D341Med (cell line): ENCODE measurements at regions not wholly inside any gene's neighbourhood (a gene's known extent, or its start where the extent isn't known, plus 50 kb on each side); places are given as distances from the start of the nearest gene placed in this dataset.

Experiments
- DNase-seq: peaks from one replicate; pipeline ENCODE4 v3.0.0; 2012; ENCODE audit warnings: low spot score

DNA sequence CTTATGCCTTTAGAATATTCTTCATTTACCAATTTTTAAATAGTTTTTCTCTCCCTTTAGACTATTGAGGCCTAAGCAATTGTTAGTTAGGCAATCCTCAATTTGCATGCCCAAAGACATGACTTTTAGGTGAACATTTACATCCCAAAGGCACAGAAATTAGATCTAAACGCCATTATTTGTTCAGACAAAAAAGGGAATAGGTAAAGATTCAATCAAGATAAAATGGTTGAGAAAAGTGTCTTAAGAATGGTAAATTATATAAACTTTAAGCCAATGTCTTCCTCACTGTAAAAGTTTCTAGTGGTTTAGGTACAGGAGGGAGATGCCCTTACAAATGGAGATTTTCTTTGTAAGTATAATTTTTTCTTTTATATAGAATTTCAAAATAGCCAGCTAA is 50.2 kb upstream of the MME start:
- no peak for DNase-seq

- DNase-seq = no peak
Measured at GRCh38 chr3:155026999-155027591, 53.0 kb upstream of the MME start.

GRCh38 chr3:155024006-155024638 is 56.0 kb upstream of the MME start:
- DNase-seq = no peak

GRCh38 chr3:155022896-155023295 is 57.2 kb upstream of the MME start:
- DNase-seq = no peak

DNA sequence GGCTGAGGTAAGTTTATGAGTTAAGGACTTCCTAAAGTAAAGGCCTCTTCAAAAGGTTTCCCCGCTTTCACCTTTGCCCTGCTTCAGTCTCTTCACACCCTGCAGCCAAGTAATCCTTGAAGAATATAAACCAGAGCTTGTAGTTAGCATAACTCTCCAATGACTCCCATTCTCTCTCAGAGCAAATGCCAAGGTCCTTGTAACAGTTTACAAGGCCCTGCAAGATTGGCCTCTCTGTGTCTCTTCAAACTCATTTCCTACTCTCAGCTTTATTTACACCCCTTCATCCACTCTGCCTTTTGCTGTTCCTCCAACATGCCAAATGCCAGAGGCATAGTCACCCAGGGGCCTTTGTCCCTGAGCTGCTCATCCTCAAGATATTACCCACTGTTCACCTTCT is 60.5 kb upstream of the MME start:
- DNase-seq = no peak

- no peak for DNase-seq
Measured at GRCh38 chr3:155018621-155019330, 61.3 kb upstream of the MME start.

DNA sequence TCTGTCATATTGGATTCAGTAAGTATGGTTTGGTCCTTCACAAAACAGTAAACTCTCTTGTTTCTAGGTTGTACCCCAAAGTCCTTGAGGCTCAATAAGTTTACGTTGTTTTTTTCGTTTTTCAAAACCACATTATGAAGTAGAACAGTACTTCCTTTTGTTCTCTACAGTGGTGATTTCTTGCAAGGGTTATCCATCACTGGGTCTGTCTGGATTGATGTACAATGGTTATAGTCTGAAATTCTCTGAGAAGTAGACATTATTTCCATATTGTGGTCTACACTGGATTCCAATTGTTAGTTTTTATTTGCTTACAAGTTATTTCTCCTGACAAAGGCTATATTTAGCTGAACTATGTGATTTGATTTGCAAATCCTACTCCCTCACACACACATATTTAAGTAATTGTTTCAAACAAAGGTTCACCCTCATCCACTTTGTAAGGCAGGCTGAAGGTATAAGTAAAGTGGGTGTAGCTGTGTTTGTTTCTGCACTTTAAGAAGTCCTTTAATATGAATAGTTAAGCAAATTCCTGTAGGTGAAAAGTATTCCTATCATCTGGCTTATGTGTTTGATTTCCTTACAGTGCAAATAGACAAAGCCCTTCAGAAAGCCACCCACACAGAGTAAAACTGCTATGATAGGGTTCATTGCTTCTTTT is 64.2 kb upstream of the MME start:
- no peak for DNase-seq

GRCh38 chr3:155014953-155015352 is 65.2 kb upstream of the MME start:
- DNase-seq = no peak

DNA sequence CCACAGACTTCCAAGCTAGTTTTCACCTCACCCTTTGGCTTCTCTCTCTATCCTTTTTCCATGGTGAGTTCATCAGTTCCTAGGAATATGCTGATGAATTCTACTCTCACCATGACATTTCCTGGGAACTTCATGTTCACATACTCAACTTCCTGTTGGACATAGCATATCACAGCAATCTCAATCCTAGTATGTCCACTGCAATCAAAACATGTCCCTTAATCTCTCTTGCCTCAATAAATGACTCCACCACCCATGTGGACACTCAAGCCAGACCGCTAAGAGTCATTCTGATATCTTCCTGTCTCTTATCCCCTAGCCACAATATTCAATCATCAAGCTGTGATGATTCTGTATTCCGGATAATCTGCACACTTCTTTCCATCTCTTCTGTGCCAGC is 66.7 kb upstream of the MME start:
- no peak for DNase-seq

- no peak for DNase-seq
Measured at GRCh38 chr3:155012584-155012983, 67.5 kb upstream of the MME start.

GRCh38 chr3:155010416-155010815 is 69.7 kb upstream of the MME start:
- no peak for DNase-seq

DNA sequence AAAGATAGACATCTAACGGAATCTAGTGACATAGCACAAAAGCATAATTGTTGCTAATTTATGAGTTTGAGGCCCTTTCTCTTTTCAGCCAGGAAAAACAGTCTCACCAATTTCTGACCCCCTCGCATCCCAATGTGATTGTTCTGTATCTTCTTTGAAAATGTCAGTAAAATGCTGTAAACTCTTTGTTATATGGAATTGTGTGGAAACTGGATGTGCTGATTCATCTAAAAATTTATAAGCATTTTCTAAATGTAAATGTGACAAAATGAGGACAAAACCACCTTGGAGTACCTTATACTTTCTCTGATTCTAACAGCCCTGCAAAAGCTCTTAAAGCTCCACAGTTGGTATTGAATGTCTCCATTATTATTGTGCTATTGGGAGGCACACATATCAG is 70.9 kb upstream of the MME start:
- DNase-seq = no peak

- no peak for DNase-seq
Measured at GRCh38 chr3:155007729-155008128, 72.4 kb upstream of the MME start.

DNA sequence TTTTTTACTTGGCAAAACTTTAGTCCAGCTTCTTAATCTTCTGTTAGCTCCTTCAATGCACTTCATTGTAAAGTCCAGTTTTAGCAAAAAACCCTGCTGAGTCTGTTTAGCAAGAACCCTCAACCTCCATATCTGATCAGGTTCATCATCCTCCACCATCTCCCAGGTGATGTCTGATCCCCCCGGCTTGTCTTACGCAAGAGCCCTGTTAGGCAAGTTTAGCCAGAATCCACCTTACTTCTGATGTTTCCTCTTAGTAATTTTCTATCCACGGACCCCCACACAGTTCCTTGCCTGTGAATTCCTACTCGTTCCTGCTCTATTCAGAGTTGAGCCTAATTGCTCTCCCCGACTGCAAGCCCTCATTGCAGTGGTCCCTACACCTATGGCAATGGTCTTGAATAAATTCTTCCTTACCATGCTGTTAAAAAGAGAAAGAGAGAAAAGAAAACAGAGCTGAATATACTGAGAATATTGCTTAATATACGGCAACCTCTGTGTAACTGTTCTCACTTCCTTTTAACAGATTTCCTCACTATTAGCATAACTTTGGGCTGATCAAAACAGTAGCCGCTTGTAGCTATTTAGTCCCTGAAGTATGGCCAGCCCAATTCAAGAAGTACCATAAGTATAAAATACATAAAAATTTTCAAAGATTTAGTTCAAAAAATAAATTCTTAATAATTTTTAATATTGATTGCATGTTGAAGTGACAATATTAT is 78.7 kb upstream of the MME start:
- no peak for DNase-seq

DNA sequence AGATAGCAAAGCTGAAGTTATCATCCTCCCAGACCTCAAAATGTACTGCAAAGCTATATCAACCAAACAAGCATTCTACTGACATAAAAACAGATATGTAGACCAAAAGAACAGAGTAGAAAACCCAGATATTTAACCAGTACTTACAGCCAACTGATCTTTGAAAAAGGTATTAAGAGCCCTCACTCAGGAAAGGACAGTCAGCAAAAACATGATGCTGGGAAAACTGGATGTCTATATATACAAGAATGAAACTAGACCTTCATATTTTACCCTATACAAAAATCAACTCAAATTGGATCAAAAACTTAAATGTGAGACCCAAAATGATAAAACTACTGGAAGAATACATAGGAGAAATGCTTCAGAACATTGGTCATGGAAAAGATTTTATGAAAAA is 87.5 kb upstream of the MME start:
- no peak for DNase-seq

- DNase-seq = no peak
Measured at GRCh38 chr3:154990543-154990942, 89.6 kb upstream of the MME start.

DNA sequence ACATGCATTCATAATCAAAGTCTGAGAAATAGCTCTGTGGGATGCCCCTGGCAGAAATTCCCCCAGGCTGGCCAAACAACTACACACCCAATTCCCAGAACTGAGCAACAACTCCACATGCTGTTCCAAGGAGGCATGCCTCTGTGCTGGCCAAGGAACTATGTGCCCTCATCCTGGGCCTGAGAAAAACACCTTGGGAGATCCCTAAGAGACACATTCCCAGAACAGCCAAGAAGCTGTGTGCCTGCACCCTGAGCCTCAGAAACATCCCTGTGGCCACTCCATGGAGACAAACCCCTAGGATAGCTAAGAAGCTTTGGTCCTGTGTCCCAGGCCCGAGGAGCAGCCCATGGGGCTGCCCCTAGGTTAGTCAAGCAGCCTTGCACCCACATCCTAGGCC is 92.3 kb upstream of the MME start:
- no peak for DNase-seq

DNA sequence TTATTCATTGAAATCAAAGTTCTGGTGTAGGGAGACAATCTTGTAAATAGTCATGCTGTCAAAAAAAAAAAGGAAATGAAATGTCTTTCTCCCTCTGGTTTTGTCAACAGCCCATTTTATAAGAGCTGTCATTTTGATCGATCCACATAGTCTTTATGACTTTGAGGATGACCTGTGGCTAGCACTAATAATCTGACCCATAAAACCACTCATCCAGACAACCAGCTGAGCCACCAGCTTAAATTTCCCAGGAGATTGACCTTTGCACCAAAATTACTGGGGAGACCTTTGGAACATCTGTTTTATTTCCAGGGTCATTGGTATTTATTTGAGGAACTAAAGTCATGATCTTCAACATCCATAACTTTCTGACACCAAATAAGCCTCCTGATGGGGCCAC is 98.5 kb upstream of the MME start:
- DNase-seq = no peak

DNA sequence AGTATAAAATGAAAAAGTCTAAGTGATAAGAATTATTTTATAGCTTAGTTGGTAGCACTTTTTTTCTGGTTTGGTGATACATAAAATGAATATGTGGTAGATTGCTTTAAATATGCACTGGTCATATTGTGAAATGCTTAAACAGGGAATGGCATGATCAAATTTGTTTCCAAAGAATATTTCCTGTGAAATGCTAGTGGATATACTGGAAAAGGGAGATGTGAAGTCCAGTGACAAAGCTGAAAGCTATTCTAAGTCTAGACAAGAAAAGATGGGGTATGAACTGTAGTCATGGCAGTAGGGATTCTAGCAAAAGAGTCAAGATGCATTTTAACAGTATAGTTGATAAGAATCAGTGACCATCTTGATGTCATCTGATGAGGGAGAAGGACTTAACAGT is 98.9 kb upstream of the MME start:
- DNase-seq = no peak

DNA sequence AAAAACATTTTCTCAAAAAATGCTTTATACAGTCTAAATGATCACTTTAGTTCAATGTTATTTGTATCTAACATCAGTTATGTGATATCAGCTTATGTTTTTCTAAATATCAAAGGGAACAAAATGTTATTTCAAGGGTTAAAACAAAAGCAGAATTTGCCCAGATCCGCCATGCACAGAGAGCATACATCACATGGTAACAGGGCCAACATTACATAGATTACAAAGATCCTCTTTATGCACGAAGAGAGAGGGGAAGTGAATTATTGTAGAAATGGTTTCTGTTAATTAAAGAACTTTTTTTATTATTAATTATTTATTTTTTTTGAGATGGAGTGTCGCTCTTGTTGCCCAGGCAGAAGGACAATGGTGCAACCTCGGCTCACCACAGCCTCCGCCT is 100.8 kb upstream of the MME start:
- DNase-seq = no peak

GRCh38 chr3:154977666-154978065 is 102.5 kb upstream of the MME start:
- no peak for DNase-seq
